T follicular helper cell (primary cell): ENCODE measurements at regions not wholly inside any gene's neighbourhood (a gene's known extent, or its start where the extent isn't known, plus 50 kb on each side); places are given as distances from the start of the nearest gene placed in this dataset.
"Not testable (repeated sequence)": the region's sequence is repeated elsewhere in the genome, so short reads cannot be mapped to it uniquely, and the experiment has no call there.

Experiments
- DNase-seq: peaks from one replicate; pipeline ENCODE4 v3.0.0-alpha.2; 2020; ENCODE audit warnings: low read depth

GRCh38 chr11:37323843-37324242 lies 725.8 kb upstream of the RAG2 start:
- DNase-seq: no peak

- DNase-seq: no peak
Measured at GRCh38 chr11:37322333-37323194, 724.5 kb upstream of the RAG2 start.

- DNase-seq: no peak
Measured at GRCh38 chr11:37320921-37321320, 722.9 kb upstream of the RAG2 start.

GRCh38 chr11:37317803-37318202 lies 719.8 kb upstream of the RAG2 start:
- no peak for DNase-seq

- DNase-seq: no peak
Measured at GRCh38 chr11:37313266-37313665, 715.2 kb upstream of the RAG2 start.

GRCh38 chr11:37306563-37306962 lies 708.5 kb upstream of the RAG2 start:
- DNase-seq: no peak

GRCh38 chr11:37301405-37301804 lies 703.4 kb upstream of the RAG2 start:
- not testable (repeated sequence) for DNase-seq

- no peak for DNase-seq
Measured at GRCh38 chr11:37298173-37298572, 700.1 kb upstream of the RAG2 start.

- DNase-seq: no peak
Measured at GRCh38 chr11:37286890-37287289, 688.9 kb upstream of the RAG2 start.

- no peak for DNase-seq
Measured at GRCh38 chr11:37282367-37282766, 684.3 kb upstream of the RAG2 start.

- DNase-seq: no peak
Measured at GRCh38 chr11:37280200-37280599, 682.2 kb upstream of the RAG2 start.

- DNase-seq: no peak
Measured at GRCh38 chr11:37277896-37278465, 679.9 kb upstream of the RAG2 start.

- no peak for DNase-seq
Measured at GRCh38 chr11:37264783-37265182, 666.7 kb upstream of the RAG2 start.

GRCh38 chr11:37264060-37264459 lies 666.0 kb upstream of the RAG2 start:
- DNase-seq: no peak

- not testable (repeated sequence) for DNase-seq
Measured at GRCh38 chr11:37263467-37263866, 665.4 kb upstream of the RAG2 start.

- DNase-seq: no peak
Measured at GRCh38 chr11:37259734-37260133, 661.7 kb upstream of the RAG2 start.

- DNase-seq: no peak
Measured at GRCh38 chr11:37248145-37248544, 650.1 kb upstream of the RAG2 start.

- not testable (repeated sequence) for DNase-seq
Measured at GRCh38 chr11:37246092-37246491, 648.1 kb upstream of the RAG2 start.

GRCh38 chr11:37230865-37231264 lies 632.8 kb upstream of the RAG2 start:
- DNase-seq: no peak

- DNase-seq: no peak
Measured at GRCh38 chr11:37223962-37224361, 625.9 kb upstream of the RAG2 start.

- no peak for DNase-seq
Measured at GRCh38 chr11:37203006-37203405, 605.0 kb upstream of the RAG2 start.

GRCh38 chr11:37199082-37199481 lies 601.0 kb upstream of the RAG2 start:
- no peak for DNase-seq

GRCh38 chr11:37184326-37184725 lies 586.3 kb upstream of the RAG2 start:
- no peak for DNase-seq

- DNase-seq: no peak
Measured at GRCh38 chr11:37182031-37182430, 584.0 kb upstream of the RAG2 start.
